Gastroesophageal sphincter (tissue), 4 donors: ENCODE measurements at regions not wholly inside any gene's neighbourhood (a gene's known extent, or its start where the extent isn't known, plus 50 kb on each side); places are given as distances from the start of the nearest gene placed in this dataset.
"Not testable (repeated sequence)": the region's sequence is repeated elsewhere in the genome, so short reads cannot be mapped to it uniquely, and the experiment has no call there.

Experiments used
- ATAC-seq: fragments of 150-250 bp; one replicate; pipeline ENCODE4 v1.9.1; 2016; ENCODE audit warnings: mild to moderate bottlenecking, moderate library complexity
- H3K27ac ChIP-seq, 4 donors: fragments of 200-600 bp; sonication (generic) in 3 of 4; 1 replicate in 3 of 4; 2 replicates in 1 of 4; pipeline ENCODE4 v1.5.1; 2016 to 2019
- H3K27me3 ChIP-seq: fragments of 200-600 bp; sonication (generic); one replicate; pipeline ENCODE4 v1.5.1; 2019
- H3K36me3 ChIP-seq, 2 donors: fragments of 200-600 bp; sonication (generic); one replicate each; pipeline ENCODE4 v1.5.1; 2019; ENCODE audit warnings: control low read depth in 1 of 2
- H3K4me1 ChIP-seq, 3 donors: fragments of 200-600 bp; sonication (generic); 1 replicate in 2 of 3; 2 replicates in 1 of 3; pipeline ENCODE4 v1.5.1; 2016 to 2019; ENCODE audit warnings: control low read depth in 2 of 3
- H3K4me3 ChIP-seq, 2 donors: fragments of 200-600 bp; sonication (generic); one replicate each; pipeline ENCODE4 v1.5.1; 2019; ENCODE audit warnings: mild to moderate bottlenecking in 1 of 2, moderate library complexity in 1 of 2
- H3K9me3 ChIP-seq, 3 donors: fragments of 200-600 bp; sonication (generic); one replicate each; pipeline ENCODE4 v1.5.1; 2017 to 2019; ENCODE audit warnings: control low read depth in 2 of 3
- EP300 ChIP-seq: sonication (generic); formaldehyde crosslinking; IDR thresholded peaks from one replicate; pipeline ENCODE4 v1.6.1; 2017; ENCODE audit warnings: antibody characterized with exemption, mild to moderate bottlenecking
- POLR2A ChIP-seq, 2 donors: fragments of 450-650 bp; IDR thresholded peaks; one replicate each; pipeline ENCODE4 v1.6.1; 2017; ENCODE audit warnings: antibody characterized with exemption in 2 of 2, mild to moderate bottlenecking in 2 of 2, moderate library complexity in 1 of 2
- POLR2AphosphoS5 ChIP-seq: sonication (generic); formaldehyde crosslinking; IDR thresholded peaks from one replicate; pipeline ENCODE4 v1.6.1; 2017; ENCODE audit warnings: antibody characterized with exemption
- WGBS, 2 donors: methylation state at CpG; one replicate each; pipeline ENCODE4 v1.1.5; 2018; ENCODE audit warnings: low coverage in 1 of 2; 5-methylcytosine and 5-hydroxymethylcytosine counted together
- TF ChIP-seq, protein P1 (sequence below), 4 experiments: fragments of 200-600 bp in 2 of 4; fragments of 450-650 bp in 2 of 4; sonication (generic) in 1 of 4; IDR thresholded peaks; one replicate each; pipeline ENCODE4 v1.5.1; 2017 to 2019; ENCODE audit warnings: antibody characterized with exemption in 4 of 4, mild to moderate bottlenecking in 2 of 4, moderate library complexity in 2 of 4

DNA sequence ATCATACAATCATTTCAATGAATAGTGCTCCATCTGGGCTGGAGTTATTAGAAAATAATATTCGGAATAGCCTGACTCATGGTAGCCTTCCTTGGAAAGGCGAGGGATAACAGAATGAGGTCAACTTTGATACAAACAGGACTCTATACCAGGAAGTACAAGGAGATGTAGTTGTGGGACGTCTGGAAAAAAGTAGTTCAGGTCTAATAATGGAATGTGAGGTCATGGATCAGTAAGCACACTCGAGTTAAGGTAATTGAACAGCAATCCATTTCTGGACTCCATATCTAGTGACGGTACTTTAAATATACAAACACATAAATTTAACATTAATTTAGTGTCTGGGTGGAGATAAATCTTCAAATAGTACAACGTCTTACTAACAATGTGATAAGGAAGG, 1204.0 kb upstream of the ADGRB3 start:
- Histone ChIP-seq H3K27me3 (no peaks in the 10 kb centered on the region), H3K36me3 (no peaks in the 10 kb centered on the region), H3K9me3 (peaks cover 0 to 6% (median 0%) of the 10 kb centered on the region in 3 donors), H3K4me3 (no peak overlapping the region), H3K4me1 (no peaks in the 10 kb centered on the region), H3K27ac (no peak overlapping the region)
- ATAC-seq = no peak
- 4 to 11% methylated on average over 6 of the region's 6 CpGs for WGBS, 2 donors
- TF ChIP-seq EP300 = no peak
- TF ChIP-seq, protein P1, sequence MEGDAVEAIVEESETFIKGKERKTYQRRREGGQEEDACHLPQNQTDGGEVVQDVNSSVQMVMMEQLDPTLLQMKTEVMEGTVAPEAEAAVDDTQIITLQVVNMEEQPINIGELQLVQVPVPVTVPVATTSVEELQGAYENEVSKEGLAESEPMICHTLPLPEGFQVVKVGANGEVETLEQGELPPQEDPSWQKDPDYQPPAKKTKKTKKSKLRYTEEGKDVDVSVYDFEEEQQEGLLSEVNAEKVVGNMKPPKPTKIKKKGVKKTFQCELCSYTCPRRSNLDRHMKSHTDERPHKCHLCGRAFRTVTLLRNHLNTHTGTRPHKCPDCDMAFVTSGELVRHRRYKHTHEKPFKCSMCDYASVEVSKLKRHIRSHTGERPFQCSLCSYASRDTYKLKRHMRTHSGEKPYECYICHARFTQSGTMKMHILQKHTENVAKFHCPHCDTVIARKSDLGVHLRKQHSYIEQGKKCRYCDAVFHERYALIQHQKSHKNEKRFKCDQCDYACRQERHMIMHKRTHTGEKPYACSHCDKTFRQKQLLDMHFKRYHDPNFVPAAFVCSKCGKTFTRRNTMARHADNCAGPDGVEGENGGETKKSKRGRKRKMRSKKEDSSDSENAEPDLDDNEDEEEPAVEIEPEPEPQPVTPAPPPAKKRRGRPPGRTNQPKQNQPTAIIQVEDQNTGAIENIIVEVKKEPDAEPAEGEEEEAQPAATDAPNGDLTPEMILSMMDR (IDR thresholded peaks at IDR 0.05) = no peak
- no peak for TF ChIP-seq POLR2AphosphoS5
- TF ChIP-seq POLR2A (IDR thresholded peaks at IDR 0.05) = no peak

DNA sequence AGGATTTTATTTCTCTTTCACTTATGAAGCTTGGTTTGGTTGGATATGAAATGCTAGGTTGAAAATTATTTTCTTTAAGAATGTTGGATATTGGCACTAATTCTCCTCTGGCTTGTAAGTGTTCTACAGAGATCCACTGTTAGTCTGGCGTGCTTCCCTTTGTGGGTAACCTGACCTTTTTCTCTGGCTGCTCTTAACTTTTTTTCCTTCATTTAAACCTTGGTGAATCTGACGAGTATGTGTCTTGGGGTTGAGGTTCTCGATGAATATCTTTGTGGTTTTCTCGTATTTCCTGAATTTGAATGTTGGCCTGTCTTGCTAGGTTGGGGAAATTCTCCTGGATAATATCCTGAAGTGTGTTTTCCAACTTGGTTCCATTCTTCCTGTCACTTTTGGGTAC, 1208.4 kb upstream of the ADGRB3 start:
- H3K4me3 ChIP-seq, H3K27ac ChIP-seq, H3K4me1 ChIP-seq, H3K27me3 ChIP-seq, H3K36me3 ChIP-seq, ATAC-seq: not testable (repeated sequence)
- H3K9me3 ChIP-seq = peaks cover 0 to 14% (median 0%) of the 10 kb centered on the region in 3 donors
- 85% methylated on average over 4 of the region's 4 CpGs; no CpG with 5 or more reads in 1 of the 2 donors for WGBS, 2 donors

DNA sequence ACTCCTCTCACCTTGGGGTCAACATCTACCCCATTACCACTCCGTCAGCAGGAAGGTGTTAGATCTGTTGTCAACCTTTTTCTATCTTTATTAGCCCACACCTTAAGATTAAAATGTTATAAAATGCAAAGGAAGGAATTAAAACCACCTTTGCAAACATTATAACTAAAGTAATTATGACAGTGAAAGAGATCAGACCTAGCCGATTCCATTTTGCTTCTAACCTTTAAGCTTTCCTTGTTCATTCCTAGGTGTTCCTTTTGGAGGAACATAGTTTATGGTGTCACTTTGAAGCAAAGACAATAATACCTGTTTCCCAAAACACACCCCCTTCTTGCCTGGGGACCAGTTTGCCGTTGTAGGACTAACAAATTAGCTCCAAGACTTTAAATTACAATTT, 1223.0 kb upstream of the ADGRB3 start:
- no peak overlapping the region for H3K27ac ChIP-seq
- H3K27me3 ChIP-seq = no peaks in the 10 kb centered on the region
- no peak for TF ChIP-seq EP300
- no peak for TF ChIP-seq POLR2AphosphoS5
- no peak for TF ChIP-seq POLR2A (IDR thresholded peaks at IDR 0.05)
- TF ChIP-seq, protein P1 (IDR thresholded peaks at IDR 0.05) = no peak
- no peaks in the 10 kb centered on the region for H3K36me3 ChIP-seq
- no peaks in the 10 kb centered on the region for H3K4me1 ChIP-seq
- 79 to 81% methylated on average over 3 of the region's 3 CpGs for WGBS, 2 donors
- no peak overlapping the region for H3K4me3 ChIP-seq
- H3K9me3 ChIP-seq = no peaks in the 10 kb centered on the region
- no peak for ATAC-seq

DNA sequence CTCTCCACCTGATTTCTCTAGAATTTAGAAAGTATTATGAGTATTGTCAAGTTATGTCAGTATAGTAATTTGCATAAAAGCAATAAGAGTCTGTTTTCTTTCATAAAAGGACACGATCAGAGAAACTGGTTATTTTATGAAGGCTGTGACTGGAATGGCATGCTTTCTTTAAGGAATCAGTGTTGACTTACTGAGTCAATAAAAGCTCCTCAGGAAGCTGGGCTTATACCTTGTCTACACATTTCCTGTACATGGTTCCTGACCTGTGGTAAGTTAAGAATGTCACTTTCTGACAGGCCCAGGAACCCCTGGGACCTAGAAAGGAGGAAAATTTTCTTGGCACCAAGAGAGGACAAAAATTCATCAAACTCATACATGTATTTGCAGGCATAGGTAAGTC, 1224.0 kb upstream of the ADGRB3 start:
- no peak overlapping the region for H3K4me3 ChIP-seq
- no peaks in the 10 kb centered on the region for H3K9me3 ChIP-seq
- no peak for ATAC-seq
- no peaks in the 10 kb centered on the region for H3K4me1 ChIP-seq
- H3K27me3 ChIP-seq = no peaks in the 10 kb centered on the region
- H3K36me3 ChIP-seq = no peaks in the 10 kb centered on the region
- WGBS, 2 donors = 47 to 64% methylated on average over 1 of the region's 1 CpG
- TF ChIP-seq POLR2A (IDR thresholded peaks at IDR 0.05) (no peak), POLR2AphosphoS5 (no peak), EP300 (no peak)
- TF ChIP-seq, protein P1 (IDR thresholded peaks at IDR 0.05) = no peak
- no peak overlapping the region for H3K27ac ChIP-seq

DNA sequence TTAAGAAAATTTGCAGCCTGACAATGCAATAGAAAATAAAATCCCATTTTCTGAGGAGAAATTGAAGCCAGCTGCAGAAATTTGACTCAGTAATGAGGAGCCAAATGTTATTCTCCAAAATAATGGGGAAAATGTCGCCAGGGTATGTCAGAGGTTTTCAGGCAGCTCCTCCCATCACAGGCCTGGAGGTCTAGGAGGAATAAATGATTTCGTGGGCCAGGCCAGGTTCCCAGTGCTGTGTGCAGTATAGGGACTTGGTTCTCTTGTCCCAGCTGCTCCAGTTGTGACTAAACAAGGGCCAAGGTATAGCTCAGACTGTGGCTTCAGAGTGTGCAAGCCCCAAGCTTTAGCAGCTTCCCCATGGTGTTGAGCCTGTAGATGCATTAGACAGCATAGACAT, 1240.8 kb upstream of the ADGRB3 start:
- Histone ChIP-seq H3K27me3 (no peaks in the 10 kb centered on the region), H3K4me3 (no peak overlapping the region), H3K27ac (no peak overlapping the region), H3K4me1 (no peaks in the 10 kb centered on the region), H3K36me3 (no peaks in the 10 kb centered on the region), H3K9me3 (no peaks in the 10 kb centered on the region)
- no peak for ATAC-seq
- WGBS, 2 donors = 42 to 54% methylated on average over 2 of the region's 2 CpGs
- TF ChIP-seq POLR2A (IDR thresholded peaks at IDR 0.05) = no peak
- no peak for TF ChIP-seq EP300
- no peak for TF ChIP-seq POLR2AphosphoS5
- TF ChIP-seq, protein P1 (IDR thresholded peaks at IDR 0.05) = no peak
